HFFc6 (cell line): ENCODE measurements at regions not wholly inside any gene's neighbourhood (a gene's known extent, or its start where the extent isn't known, plus 50 kb on each side); places are given as distances from the start of the nearest gene placed in this dataset.

ENCODE experiments used
- DNase-seq: peaks from one replicate; pipeline ENCODE4 v3.0.0-alpha.2; 2018
- H3K27ac Mint-ChIP-seq: 2 replicates; pipeline ENCODE4 v1.8.0; 2020; ENCODE audit warnings: mild to moderate bottlenecking, mixed read lengths
- H3K27me3 Mint-ChIP-seq: 2 replicates; pipeline ENCODE4 v1.8.0; 2021; ENCODE audit warnings: mild to moderate bottlenecking, moderate library complexity, mixed read lengths; ENCODE audit not compliant: insufficient read depth
- H3K36me3 Mint-ChIP-seq: 2 replicates; pipeline ENCODE4 v1.8.0; 2021; ENCODE audit warnings: low read depth, mixed read lengths
- H3K4me1 Mint-ChIP-seq: 2 replicates; pipeline ENCODE4 v1.8.0; 2020; ENCODE audit warnings: low read depth, mixed read lengths
- H3K4me3 Mint-ChIP-seq: 2 replicates; pipeline ENCODE4 v1.8.0; 2020; ENCODE audit warnings: mild to moderate bottlenecking, moderate library complexity, mixed read lengths
- H3K9me3 Mint-ChIP-seq: 2 replicates; pipeline ENCODE4 v1.8.0; 2020; ENCODE audit warnings: mild to moderate bottlenecking, mixed read lengths
- CTCF ChIP-seq: fragments of 200-600 bp; sonication (generic); IDR thresholded peaks from 2 replicates; pipeline ENCODE4 v1.5.0; 2021; ENCODE audit warnings: antibody characterized with exemption, mild to moderate bottlenecking

DNA sequence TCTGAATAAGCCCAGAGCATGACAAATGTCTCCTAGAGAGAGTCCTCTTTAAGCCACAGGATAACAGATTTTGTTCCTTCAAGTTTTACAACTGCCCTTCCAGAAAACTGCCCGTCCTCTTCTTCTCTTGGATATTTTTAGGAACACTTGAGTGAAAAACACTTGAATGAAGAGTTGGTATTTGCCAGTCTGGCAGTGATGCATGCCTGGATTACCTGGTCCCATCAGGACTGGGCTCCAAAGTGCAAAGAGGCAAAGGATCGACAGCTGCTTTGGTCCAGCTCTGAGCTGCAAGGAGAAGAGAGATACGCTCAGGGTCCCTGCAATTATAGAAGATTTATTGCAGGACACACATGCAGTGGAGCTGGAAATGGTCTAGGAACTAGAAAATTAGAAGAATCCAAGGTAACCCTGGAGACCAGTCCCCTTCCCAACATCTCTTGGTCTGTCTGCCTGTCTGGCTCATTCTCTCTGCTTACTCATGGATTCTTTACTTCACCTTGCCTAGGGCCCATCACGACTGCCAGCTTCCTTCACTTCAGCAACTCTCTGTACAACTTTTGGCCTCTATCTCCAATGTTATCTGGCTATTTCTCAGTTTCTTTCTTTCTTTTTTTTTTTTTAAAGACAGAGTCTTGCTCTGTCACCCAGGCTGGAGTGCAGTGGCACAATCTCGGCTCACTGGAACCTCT lies 112.1 kb upstream of the SIX2 start:
- no peak for DNase-seq
- Mint-ChIP-seq H3K27me3 (peaks cover 26% of the 10 kb centered on the region), H3K9me3 (no peaks in the 10 kb centered on the region), H3K36me3 (no peaks in the 10 kb centered on the region), H3K27ac (no peak overlapping the region), H3K4me1 (peaks cover 32% of the 10 kb centered on the region), H3K4me3 (no peak overlapping the region)
- TF ChIP-seq CTCF: no peak

DNA sequence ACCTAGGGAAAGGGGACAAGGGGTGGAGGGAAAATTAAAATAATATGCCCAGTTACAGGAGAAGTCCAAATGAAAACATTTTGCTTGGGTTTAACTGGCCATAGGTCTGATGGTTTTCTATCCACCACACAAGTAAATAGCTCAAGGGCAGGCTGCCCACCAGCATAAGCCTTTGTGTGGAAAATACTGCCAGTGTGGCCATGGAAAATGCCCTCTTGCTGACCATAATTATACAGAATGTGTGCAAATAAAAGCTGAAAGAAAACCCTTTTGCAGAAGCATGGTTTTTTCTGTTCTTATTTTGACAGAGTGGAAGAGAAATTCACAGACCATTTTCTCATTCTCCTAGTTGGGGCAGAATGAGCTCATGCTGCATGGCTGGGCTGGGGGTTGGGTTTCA lies 111.3 kb upstream of the SIX2 start:
- Mint-ChIP-seq H3K27ac (no peak overlapping the region), H3K36me3 (no peaks in the 10 kb centered on the region), H3K4me3 (no peak overlapping the region), H3K27me3 (peaks cover 23% of the 10 kb centered on the region), H3K4me1 (peaks cover 32% of the 10 kb centered on the region), H3K9me3 (no peaks in the 10 kb centered on the region)
- no peak for TF ChIP-seq CTCF
- peak; percentile 1 for DNase-seq

- Mint-ChIP-seq H3K9me3 (no peaks in the 10 kb centered on the region), H3K4me3 (peak overlapping the region; percentile 44), H3K36me3 (no peaks in the 10 kb centered on the region), H3K27me3 (peaks cover 26% of the 10 kb centered on the region), H3K27ac (peak overlapping the region; percentile 68), H3K4me1 (peaks cover 32% of the 10 kb centered on the region)
- no peak for TF ChIP-seq CTCF
- DNase-seq: peak; percentile 83
Observed at GRCh38 chr2:45119855-45120254, 110.6 kb upstream of the SIX2 start.

DNA sequence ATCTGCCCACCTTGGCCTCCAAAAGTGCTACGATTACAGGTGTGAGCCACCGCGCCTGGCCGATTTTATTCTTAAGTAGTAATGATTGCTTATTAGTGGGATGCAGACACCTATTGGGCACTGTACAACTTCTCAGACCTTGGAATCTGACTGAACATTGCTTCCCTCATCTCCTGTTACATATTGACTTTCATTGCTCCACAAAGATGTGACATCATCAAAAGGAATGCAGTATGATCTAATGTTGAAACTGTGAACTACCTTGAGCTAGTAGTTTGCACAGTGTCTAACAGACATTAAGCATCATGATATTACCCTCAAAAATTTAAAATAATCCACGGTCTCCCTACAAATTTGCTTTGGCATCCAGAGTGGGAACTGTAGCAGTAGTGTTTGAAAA lies 109.8 kb upstream of the SIX2 start:
- peak; percentile 33 for DNase-seq
- H3K27me3 Mint-ChIP-seq: peaks cover 27% of the 10 kb centered on the region
- peaks cover 32% of the 10 kb centered on the region for H3K4me1 Mint-ChIP-seq
- H3K36me3 Mint-ChIP-seq: no peaks in the 10 kb centered on the region
- no peak for TF ChIP-seq CTCF
- H3K4me3 Mint-ChIP-seq: no peak overlapping the region
- H3K27ac Mint-ChIP-seq: no peak overlapping the region
- H3K9me3 Mint-ChIP-seq: no peaks in the 10 kb centered on the region

GRCh38 chr2:45117383-45117782 lies 108.1 kb upstream of the SIX2 start:
- no peak for TF ChIP-seq CTCF

More at GRCh38 chr2:45117383-45117782, 108.1 kb upstream of the SIX2 start:
- H3K9me3 Mint-ChIP-seq: no peaks in the 10 kb centered on the region
- H3K36me3 Mint-ChIP-seq: no peaks in the 10 kb centered on the region
- H3K27ac Mint-ChIP-seq: no peak overlapping the region
- no peak overlapping the region for H3K4me3 Mint-ChIP-seq
- peaks cover 32% of the 10 kb centered on the region for H3K4me1 Mint-ChIP-seq
- no peak for DNase-seq
- H3K27me3 Mint-ChIP-seq: peaks cover 17% of the 10 kb centered on the region
